GM21381 (cell line): ENCODE measurements at regions not wholly inside any gene's neighbourhood (a gene's known extent, or its start where the extent isn't known, plus 50 kb on each side); places are given as distances from the start of the nearest gene placed in this dataset.
"Not testable (repeated sequence)": the region's sequence is repeated elsewhere in the genome, so short reads cannot be mapped to it uniquely, and the experiment has no call there.

Experiments
- ATAC-seq: cut with Tn5 transposase; IDR thresholded peaks from one replicate; pipeline ENCODE4 v1.9.1; 2021; ENCODE audit warnings: mild to moderate bottlenecking, moderate library complexity; ENCODE audit not compliant: unreplicated experiment

- ATAC-seq: no peak
Observed at GRCh38 chr13:85137516-85137915, 661.7 kb downstream of the SLITRK6 start.

- ATAC-seq: no peak
Observed at GRCh38 chr13:85132986-85133385, 666.2 kb downstream of the SLITRK6 start.

- not testable (repeated sequence) for ATAC-seq
Observed at GRCh38 chr13:85123501-85123900, 675.7 kb downstream of the SLITRK6 start.

GRCh38 chr13:85108356-85108755 lies 690.9 kb downstream of the SLITRK6 start:
- no peak for ATAC-seq

- ATAC-seq: no peak
Observed at GRCh38 chr13:85099245-85099644, 700.0 kb downstream of the SLITRK6 start.

GRCh38 chr13:85095418-85096272 lies 703.6 kb downstream of the SLITRK6 start:
- ATAC-seq: no peak

- ATAC-seq: no peak
Observed at GRCh38 chr13:85093808-85094207, 705.4 kb downstream of the SLITRK6 start.

- ATAC-seq: no peak
Observed at GRCh38 chr13:85091631-85092234, 707.5 kb downstream of the SLITRK6 start.

- no peak for ATAC-seq
Observed at GRCh38 chr13:85089186-85089585, 710.0 kb downstream of the SLITRK6 start.

GRCh38 chr13:85080691-85081090 lies 718.5 kb downstream of the SLITRK6 start:
- no peak for ATAC-seq

- ATAC-seq: no peak
Observed at GRCh38 chr13:85076343-85076742, 722.9 kb downstream of the SLITRK6 start.

- no peak for ATAC-seq
Observed at GRCh38 chr13:85074543-85075313, 724.5 kb downstream of the SLITRK6 start.

- ATAC-seq: no peak
Observed at GRCh38 chr13:85068231-85068630, 731.0 kb downstream of the SLITRK6 start.

- ATAC-seq: no peak
Observed at GRCh38 chr13:85040215-85040614, 759.0 kb downstream of the SLITRK6 start.

- no peak for ATAC-seq
Observed at GRCh38 chr13:85031771-85032170, 767.4 kb downstream of the SLITRK6 start.

- ATAC-seq: no peak
Observed at GRCh38 chr13:85028035-85028434, 771.2 kb downstream of the SLITRK6 start.

- ATAC-seq: no peak
Observed at GRCh38 chr13:85019121-85019520, 780.1 kb downstream of the SLITRK6 start.

GRCh38 chr13:85013006-85013405 lies 786.2 kb downstream of the SLITRK6 start:
- no peak for ATAC-seq

- ATAC-seq: no peak
Observed at GRCh38 chr13:85009447-85009846, 789.8 kb downstream of the SLITRK6 start.

- no peak for ATAC-seq
Observed at GRCh38 chr13:84999252-84999651, 800.0 kb downstream of the SLITRK6 start.

- ATAC-seq: no peak
Observed at GRCh38 chr13:84998681-84999080, 800.5 kb downstream of the SLITRK6 start.

- ATAC-seq: no peak
Observed at GRCh38 chr13:84997858-84998257, 801.4 kb downstream of the SLITRK6 start.
